Right atrium auricular region (tissue), 2 donors: ENCODE measurements at regions not wholly inside any gene's neighbourhood (a gene's known extent, or its start where the extent isn't known, plus 50 kb on each side); places are given as distances from the start of the nearest gene placed in this dataset.

ENCODE experiments used
- DNase-seq: peaks from one replicate; pipeline ENCODE4 v3.0.0-alpha.2; 2019; ENCODE audit warnings: low spot score
- H3K27ac ChIP-seq, 2 donors: fragments of 200-600 bp; sonication (generic); 1 replicate in 1 of 2; 2 replicates in 1 of 2; pipeline ENCODE4 v1.5.1; 2016 to 2019
- H3K27me3 ChIP-seq, 2 donors: fragments of 200-600 bp; sonication (generic); one replicate each; pipeline versions ENCODE4 v1.5.1 to v1.6.0; 2017 to 2019
- H3K36me3 ChIP-seq: fragments of 200-600 bp; sonication (generic); one replicate; pipeline ENCODE4 v1.5.1; 2016
- H3K4me1 ChIP-seq, 2 donors: fragments of 200-600 bp; sonication (generic); one replicate each; pipeline versions ENCODE4 v1.5.1 to v1.6.0; 2017 to 2019
- H3K4me3 ChIP-seq, 2 donors: fragments of 200-600 bp; sonication (generic); 1 replicate in 1 of 2; 2 replicates in 1 of 2; pipeline ENCODE4 v1.5.1; 2017 to 2019; ENCODE audit warnings: mild to moderate bottlenecking in 1 of 2, moderate library complexity in 1 of 2
- H3K9me3 ChIP-seq, 2 donors: fragments of 200-600 bp; sonication (generic); one replicate each; pipeline ENCODE4 v1.5.1; 2019
- TF ChIP-seq, protein P1 (sequence below), 2 donors: fragments of 200-600 bp; sonication (generic); IDR thresholded peaks; one replicate each; pipeline ENCODE4 v1.5.1; 2019; ENCODE audit warnings: antibody characterized with exemption in 2 of 2

- Histone ChIP-seq H3K4me1 (no peaks in the 10 kb centered on the region), H3K36me3 (no peaks in the 10 kb centered on the region), H3K27ac (no peak overlapping the region), H3K27me3 (no peaks in the 10 kb centered on the region), H3K9me3 (peaks cover 0 to 4% of the 10 kb centered on the region in 2 donors), H3K4me3 (no peak overlapping the region)
- no peak for DNase-seq
- TF ChIP-seq, protein P1, sequence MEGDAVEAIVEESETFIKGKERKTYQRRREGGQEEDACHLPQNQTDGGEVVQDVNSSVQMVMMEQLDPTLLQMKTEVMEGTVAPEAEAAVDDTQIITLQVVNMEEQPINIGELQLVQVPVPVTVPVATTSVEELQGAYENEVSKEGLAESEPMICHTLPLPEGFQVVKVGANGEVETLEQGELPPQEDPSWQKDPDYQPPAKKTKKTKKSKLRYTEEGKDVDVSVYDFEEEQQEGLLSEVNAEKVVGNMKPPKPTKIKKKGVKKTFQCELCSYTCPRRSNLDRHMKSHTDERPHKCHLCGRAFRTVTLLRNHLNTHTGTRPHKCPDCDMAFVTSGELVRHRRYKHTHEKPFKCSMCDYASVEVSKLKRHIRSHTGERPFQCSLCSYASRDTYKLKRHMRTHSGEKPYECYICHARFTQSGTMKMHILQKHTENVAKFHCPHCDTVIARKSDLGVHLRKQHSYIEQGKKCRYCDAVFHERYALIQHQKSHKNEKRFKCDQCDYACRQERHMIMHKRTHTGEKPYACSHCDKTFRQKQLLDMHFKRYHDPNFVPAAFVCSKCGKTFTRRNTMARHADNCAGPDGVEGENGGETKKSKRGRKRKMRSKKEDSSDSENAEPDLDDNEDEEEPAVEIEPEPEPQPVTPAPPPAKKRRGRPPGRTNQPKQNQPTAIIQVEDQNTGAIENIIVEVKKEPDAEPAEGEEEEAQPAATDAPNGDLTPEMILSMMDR (IDR thresholded peaks at IDR 0.05): no peak
These were observed 138.9 kb upstream of the GIMD1 start for GRCh38 chr4:106507440-106507839.

DNA sequence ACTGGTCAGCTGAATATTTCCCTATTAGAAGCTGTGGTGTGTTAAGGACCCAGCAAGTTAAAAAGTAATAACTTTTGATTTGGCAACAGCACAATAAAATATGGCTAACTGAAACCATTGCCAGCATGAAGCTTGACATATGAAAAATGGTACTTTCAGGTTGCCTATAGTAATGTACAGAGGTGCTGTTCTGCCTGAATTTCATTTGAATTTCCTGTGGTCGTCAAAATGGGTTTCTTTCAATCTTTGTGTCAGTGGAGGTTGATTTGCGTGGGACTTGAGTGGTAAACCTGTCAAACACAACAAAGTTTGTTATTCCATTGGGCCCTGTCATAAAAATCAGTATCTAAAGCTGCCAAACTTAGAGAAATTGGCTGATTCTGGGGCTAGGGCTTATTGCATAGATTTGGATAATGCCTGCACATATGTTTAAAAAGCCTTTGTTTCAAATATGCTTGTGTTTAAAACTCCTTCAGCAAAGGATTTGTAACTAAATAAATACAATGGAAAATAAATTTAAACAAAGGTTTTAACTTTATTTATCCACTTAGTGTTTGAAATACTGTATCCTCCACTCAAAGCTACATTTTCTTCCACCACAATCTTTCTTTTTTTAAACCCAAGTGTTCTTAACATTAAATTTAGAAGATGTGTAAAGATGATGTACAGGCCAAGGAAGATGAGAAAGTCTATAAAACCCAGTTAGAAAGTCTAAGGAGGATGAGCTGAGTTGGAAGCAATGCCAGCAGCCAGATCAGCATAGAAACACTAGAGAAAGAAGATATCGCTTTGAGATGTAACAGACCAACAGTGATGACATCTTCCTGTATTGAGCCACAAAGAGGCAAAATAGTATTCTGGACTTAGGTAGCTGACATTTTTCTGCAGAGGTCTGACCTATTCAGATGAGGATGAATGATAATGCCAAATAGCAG is 134.8 kb upstream of the GIMD1 start:
- no peak overlapping the region for H3K4me3 ChIP-seq
- TF ChIP-seq, protein P1 (IDR thresholded peaks at IDR 0.05): no peak
- no peak for DNase-seq
- H3K36me3 ChIP-seq: no peaks in the 10 kb centered on the region
- H3K4me1 ChIP-seq: peaks cover 0 to 4% of the 10 kb centered on the region in 2 donors
- H3K9me3 ChIP-seq: no peaks in the 10 kb centered on the region
- H3K27me3 ChIP-seq: no peaks in the 10 kb centered on the region
- no peak overlapping the region for H3K27ac ChIP-seq

- Histone ChIP-seq H3K27ac (no peak overlapping the region), H3K36me3 (no peaks in the 10 kb centered on the region), H3K9me3 (no peaks in the 10 kb centered on the region), H3K27me3 (no peaks in the 10 kb centered on the region), H3K4me1 (peaks cover 0 to 4% of the 10 kb centered on the region in 2 donors), H3K4me3 (no peak overlapping the region)
- TF ChIP-seq, protein P1 (IDR thresholded peaks at IDR 0.05): peak in 1 of 2 donors; percentile 71
- DNase-seq: no peak
These were observed 133.6 kb upstream of the GIMD1 start for GRCh38 chr4:106502106-106502699.

- TF ChIP-seq, protein P1 (IDR thresholded peaks at IDR 0.05): no peak
- H3K9me3 ChIP-seq: no peaks in the 10 kb centered on the region
- DNase-seq: no peak
- peaks cover 0 to 4% of the 10 kb centered on the region in 2 donors for H3K4me1 ChIP-seq
- no peak overlapping the region for H3K27ac ChIP-seq
- no peak overlapping the region for H3K4me3 ChIP-seq
- H3K27me3 ChIP-seq: no peaks in the 10 kb centered on the region
- no peaks in the 10 kb centered on the region for H3K36me3 ChIP-seq
These were observed 128.7 kb upstream of the GIMD1 start for GRCh38 chr4:106497271-106497670.

DNA sequence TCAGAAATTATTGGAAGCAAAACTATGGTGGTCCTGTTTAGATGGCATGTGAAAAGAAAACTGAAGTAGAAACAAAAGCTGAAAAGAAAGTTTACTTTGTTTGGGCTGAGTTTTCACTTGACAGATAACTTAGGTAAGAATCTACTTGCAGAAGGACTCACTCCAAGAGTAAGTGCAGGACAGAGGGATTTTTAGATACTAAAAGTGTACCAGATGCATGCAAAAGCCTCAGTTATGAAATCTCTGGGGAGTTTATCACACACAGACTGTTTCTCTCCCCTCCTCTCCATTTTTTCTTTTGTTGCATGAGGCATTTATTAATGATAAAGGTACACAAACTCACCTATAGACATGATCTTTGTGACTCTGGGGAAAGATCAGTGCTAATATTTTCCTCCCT is 127.5 kb upstream of the GIMD1 start:
- TF ChIP-seq, protein P1 (IDR thresholded peaks at IDR 0.05): no peak
- H3K9me3 ChIP-seq: no peaks in the 10 kb centered on the region
- no peak overlapping the region for H3K4me3 ChIP-seq
- no peaks in the 10 kb centered on the region for H3K27me3 ChIP-seq
- H3K36me3 ChIP-seq: no peaks in the 10 kb centered on the region
- H3K27ac ChIP-seq: no peak overlapping the region
- H3K4me1 ChIP-seq: no peaks in the 10 kb centered on the region
- DNase-seq: no peak
